HT1080 (cell line): ENCODE measurements at regions not wholly inside any gene's neighbourhood (a gene's known extent, or its start where the extent isn't known, plus 50 kb on each side); places are given as distances from the start of the nearest gene placed in this dataset.
A peak's percentile ranks its signal among the peaks of the same experiment; 100 is the strongest.

ENCODE experiments used
- DNase-seq: peaks from one replicate; pipeline ENCODE4 v3.0.0-alpha.2; 2015; ENCODE audit warnings: low read depth

DNA sequence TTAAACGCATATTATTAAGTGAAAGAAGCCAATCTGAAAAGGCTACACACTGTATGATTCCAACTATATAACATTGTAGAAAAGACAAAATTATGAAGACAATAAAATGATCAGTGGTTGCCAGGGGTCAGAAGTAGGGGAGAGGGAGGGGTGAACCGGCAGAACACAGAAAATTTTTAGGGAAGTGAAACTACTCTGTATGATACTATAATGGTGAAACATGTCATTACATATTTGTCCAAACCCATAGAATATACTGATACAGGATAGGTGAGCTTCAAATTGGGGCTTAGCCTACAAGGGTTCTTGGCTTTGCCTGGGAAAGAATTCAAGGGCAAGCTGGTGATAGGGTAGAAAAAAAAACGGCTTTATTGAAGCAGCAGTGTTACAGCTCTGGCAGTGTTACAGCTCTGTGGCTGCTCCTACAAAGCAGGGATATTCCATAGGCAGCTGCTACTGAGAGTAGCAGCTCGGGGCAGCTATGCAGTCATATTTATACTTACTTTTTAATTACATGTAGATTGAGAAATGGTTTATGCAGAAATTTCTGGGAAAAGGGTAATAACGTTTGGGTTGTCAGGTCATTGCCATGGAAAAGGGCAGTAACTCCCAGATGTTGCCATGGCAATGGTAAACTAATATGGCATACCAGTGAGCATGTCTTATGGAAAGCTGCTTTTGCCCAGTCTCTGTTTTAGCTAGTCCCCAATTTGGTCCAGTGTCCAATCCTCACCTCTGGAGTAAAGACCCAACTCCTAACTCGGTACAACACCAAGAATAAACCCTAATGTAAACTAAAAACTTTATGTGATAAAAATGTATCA is 125.1 kb upstream of the SLC25A36 start:
- DNase-seq = peak; percentile 11

GRCh38 chr3:140821493-140821892 is 120.1 kb upstream of the SLC25A36 start:
- no peak for DNase-seq

GRCh38 chr3:140822401-140823047 is 119.1 kb upstream of the SLC25A36 start:
- no peak for DNase-seq

DNA sequence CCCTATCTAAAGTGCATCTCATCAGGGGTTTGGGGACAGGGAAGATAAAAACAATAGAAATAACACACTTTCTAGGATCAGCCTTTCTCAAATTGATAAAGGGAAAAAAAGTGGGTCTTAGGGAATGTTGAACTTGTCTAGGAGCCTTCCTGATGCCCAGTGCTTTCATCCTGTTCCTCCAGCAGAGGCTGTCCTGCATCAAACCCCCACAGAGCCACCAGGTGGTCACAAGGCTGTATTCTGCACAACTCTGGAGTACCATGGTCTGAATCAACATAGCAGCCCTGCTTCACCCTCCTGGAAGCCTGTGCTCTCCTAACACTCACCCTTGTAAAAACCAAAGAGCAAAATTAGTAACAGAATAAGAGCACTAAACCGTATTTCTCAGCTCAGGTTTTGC is 118.5 kb upstream of the SLC25A36 start:
- no peak for DNase-seq

DNA sequence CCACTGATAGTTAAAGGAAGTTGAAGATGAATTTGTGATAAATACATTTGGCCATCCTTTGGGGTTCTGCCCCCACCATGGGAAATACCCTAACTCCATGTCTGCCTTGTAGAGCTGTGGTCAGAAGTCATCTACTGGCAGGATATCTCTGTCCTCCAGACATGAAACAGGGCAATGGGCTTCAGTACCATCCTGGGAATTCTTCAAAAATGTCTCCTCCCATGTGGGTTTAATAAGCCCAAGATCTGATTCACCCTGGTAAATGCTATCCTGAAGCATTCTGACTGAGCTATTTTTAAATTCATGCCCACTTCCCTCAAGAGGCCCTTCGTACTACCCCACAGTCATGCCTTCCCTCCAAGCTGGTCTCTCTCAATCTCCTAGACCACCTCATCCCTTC is 113.7 kb upstream of the SLC25A36 start:
- DNase-seq = no peak

- DNase-seq = no peak
These were observed 113.1 kb upstream of the SLC25A36 start for GRCh38 chr3:140828585-140828984.

- DNase-seq = no peak
These were observed 111.8 kb upstream of the SLC25A36 start for GRCh38 chr3:140829796-140830195.

DNA sequence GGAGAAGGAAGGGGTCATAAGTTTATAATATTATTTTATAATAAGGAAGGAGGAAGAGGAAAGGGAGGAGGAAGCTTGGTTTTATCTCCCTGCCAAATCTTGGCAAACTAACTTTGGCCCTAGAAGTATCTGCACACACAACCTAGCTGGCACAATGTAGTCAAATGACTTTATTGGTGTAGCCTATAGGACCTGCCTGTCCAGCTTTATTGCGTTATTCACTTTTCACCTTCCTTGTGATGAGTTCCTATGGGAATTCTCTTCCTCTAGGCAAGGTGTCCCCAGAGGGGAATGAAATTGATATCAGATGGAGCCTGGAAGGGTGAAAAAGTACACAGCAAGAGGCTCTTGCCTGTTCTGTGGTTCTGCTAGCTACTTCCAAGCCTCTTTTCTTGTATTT is 111.2 kb upstream of the SLC25A36 start:
- DNase-seq = no peak

DNA sequence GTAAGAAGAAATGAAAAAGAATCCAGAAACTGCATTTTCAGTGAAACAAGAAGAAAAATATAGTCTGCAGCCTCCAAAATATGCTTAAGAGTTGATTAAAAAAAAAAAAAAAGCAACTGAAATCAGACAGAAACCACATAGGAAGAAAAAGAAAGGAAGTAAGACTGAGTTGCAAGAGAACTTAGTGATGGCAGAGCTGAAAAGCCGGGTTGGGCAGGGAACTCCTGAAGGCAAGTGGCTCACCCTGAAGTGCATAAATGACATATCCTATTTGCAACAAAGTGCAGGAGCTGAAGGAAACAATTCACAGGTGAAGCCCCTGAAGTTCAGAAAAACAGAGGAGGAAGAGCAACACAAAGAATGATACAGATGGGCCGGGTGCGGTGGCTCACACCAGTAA is 108.8 kb upstream of the SLC25A36 start:
- no peak for DNase-seq

DNA sequence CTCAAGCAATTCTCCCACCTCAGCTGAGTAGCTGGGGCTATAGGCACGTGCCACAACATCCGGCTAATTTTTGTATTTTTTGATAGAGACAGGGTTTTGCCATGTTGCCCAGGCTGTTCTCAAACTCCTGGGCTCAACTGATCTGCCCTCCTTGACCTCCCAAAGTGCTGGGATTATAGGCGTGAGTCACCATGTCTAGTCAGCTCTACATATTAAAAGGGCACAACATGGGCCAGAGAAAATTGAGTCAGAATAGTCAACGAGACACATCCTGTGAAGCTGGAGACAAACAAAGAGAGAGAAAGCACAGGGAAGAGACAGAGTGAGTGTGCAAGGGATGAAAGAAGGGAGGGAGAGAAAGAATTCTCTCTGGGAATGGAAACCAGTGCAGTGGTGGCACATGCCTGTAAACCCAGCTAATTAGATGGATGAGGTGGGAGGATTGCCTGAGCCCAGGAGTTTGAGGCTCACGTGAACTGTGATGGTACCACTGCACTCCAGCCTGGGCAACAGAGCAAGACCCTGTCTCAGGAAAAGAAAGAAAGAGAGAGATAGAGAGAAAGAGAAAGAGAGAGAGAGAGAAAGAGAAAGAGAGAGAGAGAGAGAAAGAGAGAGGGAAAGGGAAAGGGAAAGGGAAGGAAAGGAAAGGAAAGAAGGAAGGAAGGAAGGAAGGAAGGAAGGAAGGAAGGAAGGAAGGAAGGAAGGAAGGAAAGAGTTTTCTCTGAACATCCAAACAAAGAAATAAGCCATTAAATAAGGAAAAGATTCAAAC is 107.2 kb upstream of the SLC25A36 start:
- DNase-seq = peak; percentile 93

- no peak for DNase-seq
These were observed 98.5 kb upstream of the SLC25A36 start for GRCh38 chr3:140842984-140843649.

DNA sequence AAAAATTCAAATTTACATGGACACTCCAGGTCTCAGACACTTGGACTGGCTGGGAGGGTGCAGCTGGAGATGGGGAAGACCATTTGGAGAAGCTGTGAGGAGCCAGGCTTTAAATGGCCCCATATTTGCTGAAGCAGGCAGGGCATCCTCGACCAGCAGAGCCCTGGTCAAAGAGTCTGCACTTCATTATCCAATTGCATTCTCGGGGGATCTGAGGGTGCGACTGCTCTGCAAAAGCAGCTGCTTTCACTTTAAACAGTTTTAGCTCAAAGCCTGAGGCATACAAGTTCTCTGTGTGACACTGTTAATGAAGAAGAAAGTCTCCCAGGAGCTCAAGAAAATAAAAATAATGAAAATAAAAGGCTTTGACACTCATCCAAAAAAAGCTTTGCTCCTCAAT is 98.0 kb upstream of the SLC25A36 start:
- DNase-seq = no peak

GRCh38 chr3:140844072-140844471 is 97.6 kb upstream of the SLC25A36 start:
- no peak for DNase-seq

GRCh38 chr3:140845882-140846281 is 95.8 kb upstream of the SLC25A36 start:
- DNase-seq = no peak

DNA sequence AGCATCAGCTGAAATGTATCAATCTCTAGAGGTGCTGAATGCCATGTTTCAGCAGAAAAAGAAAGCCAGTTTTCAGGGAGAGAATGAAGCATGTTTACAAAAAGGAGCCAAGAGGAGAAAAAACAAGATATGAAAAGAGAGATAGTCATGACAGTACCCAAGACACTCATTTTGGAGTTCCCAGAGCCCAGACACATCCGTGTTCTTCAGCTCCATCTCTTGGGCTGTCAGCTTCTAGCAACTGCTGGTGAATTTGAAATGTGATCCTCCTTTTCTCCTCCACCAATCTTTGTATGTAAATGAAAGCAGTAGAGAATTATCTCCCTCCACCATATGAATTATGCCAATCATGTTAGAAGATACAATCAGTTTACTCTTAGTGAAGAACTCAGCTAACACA is 93.0 kb upstream of the SLC25A36 start:
- DNase-seq = no peak

DNA sequence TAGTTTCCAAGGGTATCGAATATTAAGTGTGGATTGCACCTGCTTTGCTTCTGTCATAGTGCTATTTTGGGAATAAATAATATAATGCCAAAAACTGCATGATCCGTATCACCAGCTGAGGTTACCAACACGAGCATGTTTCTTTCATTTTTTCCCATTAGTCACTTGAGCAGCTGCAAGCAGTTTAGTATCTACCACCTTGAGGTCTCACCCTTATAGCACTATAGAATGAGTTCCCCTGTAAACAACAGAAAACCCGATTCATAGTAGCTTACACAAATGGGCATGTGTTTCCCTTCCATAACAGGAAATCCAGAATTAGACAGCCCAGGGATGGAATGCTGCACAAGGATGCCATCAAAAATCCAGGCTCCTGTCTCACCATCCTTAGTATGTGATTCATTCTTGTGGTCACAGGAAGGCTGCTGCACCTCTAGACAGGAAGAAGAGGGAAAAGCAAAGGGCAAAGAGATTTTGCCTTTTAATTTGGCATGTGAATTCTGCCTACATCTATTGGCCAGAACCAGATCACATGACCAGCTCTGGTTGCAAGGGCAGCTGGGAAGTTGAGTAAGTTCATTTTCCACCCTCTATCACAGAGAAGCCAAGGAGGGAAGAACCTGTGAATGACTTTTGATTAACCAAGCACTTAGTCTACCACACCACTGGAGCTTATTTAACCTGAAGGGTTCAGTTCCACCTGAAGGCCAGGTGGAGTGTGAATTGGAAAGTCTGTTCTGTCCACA is 91.3 kb upstream of the SLC25A36 start:
- peak; percentile 98 for DNase-seq

DNA sequence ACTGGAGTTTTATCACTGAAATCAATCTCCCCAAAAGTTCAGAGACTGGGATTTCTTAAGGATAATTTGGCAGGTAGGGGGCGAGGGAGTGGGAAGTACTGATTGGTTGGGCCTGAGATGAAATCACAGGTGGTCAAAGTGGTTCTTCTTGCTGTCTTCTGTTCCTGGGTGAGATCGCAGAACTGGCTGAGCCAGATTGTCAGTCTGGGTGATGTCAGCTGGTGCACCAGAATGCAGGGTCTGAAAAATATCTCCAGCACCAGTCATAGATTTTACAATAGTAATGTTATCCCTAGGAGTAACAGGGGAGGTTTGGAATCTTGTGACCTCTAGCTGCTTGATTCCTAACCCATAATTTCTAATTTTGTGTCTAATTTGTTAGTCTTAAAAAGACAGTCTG is 86.7 kb upstream of the SLC25A36 start:
- no peak for DNase-seq

GRCh38 chr3:140856905-140857304 is 84.7 kb upstream of the SLC25A36 start:
- DNase-seq = no peak

- no peak for DNase-seq
These were observed 83.6 kb upstream of the SLC25A36 start for GRCh38 chr3:140857993-140858392.

GRCh38 chr3:140859592-140860336 is 81.9 kb upstream of the SLC25A36 start:
- peak; percentile 62 for DNase-seq
